AG10803 (cell line): ENCODE measurements at regions not wholly inside any gene's neighbourhood (a gene's known extent, or its start where the extent isn't known, plus 50 kb on each side); places are given as distances from the start of the nearest gene placed in this dataset.

ENCODE experiments used
- DNase-seq: peaks from one replicate; pipeline ENCODE4 v3.0.0; 2010; ENCODE audit warnings: low read depth
- H3K4me3 ChIP-seq: 2 replicates; pipeline ENCODE4 v1.5.1; 2011; ENCODE audit warnings: mild to moderate bottlenecking, low read length, control low read depth
- CTCF ChIP-seq: conservative IDR thresholded peaks from 2 replicates; pipeline ENCODE4 v1.5.1; 2011; ENCODE audit warnings: mild to moderate bottlenecking, low read length, control low read depth, inconsistent platforms

- no peak overlapping the region for H3K4me3 ChIP-seq
- no peak for DNase-seq
- no peak for TF ChIP-seq CTCF
Measured at GRCh38 chr11:119860561-119861094, 131.6 kb upstream of the NECTIN1 start.

- TF ChIP-seq CTCF = no peak
- no peak for DNase-seq
- H3K4me3 ChIP-seq = no peak overlapping the region
Measured at GRCh38 chr11:119859684-119860083, 130.7 kb upstream of the NECTIN1 start.

- no peak for TF ChIP-seq CTCF
- no peak overlapping the region for H3K4me3 ChIP-seq
- no peak for DNase-seq
Measured at GRCh38 chr11:119858288-119858687, 129.3 kb upstream of the NECTIN1 start.

- H3K4me3 ChIP-seq = no peak overlapping the region
- DNase-seq = no peak
- TF ChIP-seq CTCF = no peak
Measured at GRCh38 chr11:119856681-119857485, 127.9 kb upstream of the NECTIN1 start.

GRCh38 chr11:119855066-119855465, 126.1 kb upstream of the NECTIN1 start:
- H3K4me3 ChIP-seq = no peak overlapping the region
- no peak for DNase-seq
- TF ChIP-seq CTCF = no peak

- no peak for DNase-seq
- H3K4me3 ChIP-seq = no peak overlapping the region
- no peak for TF ChIP-seq CTCF
Measured at GRCh38 chr11:119854521-119854920, 125.5 kb upstream of the NECTIN1 start.

GRCh38 chr11:119853581-119854360, 124.8 kb upstream of the NECTIN1 start:
- DNase-seq = no peak
- no peak overlapping the region for H3K4me3 ChIP-seq
- no peak for TF ChIP-seq CTCF
